Erythroblast (primary cell): ENCODE measurements at regions not wholly inside any gene's neighbourhood (a gene's known extent, or its start where the extent isn't known, plus 50 kb on each side); places are given as distances from the start of the nearest gene placed in this dataset.

Experiments
- GATA1 ChIP-seq: IDR thresholded peaks from 2 replicates; pipeline ENCODE4 v1.6.1; 2011; ENCODE audit warnings: low read depth, mild to moderate bottlenecking, control low read depth, low read length, moderate library complexity
- POLR2A ChIP-seq: IDR thresholded peaks from 2 replicates; pipeline ENCODE4 v1.6.1; 2011; ENCODE audit warnings: mild to moderate bottlenecking, low read length

DNA sequence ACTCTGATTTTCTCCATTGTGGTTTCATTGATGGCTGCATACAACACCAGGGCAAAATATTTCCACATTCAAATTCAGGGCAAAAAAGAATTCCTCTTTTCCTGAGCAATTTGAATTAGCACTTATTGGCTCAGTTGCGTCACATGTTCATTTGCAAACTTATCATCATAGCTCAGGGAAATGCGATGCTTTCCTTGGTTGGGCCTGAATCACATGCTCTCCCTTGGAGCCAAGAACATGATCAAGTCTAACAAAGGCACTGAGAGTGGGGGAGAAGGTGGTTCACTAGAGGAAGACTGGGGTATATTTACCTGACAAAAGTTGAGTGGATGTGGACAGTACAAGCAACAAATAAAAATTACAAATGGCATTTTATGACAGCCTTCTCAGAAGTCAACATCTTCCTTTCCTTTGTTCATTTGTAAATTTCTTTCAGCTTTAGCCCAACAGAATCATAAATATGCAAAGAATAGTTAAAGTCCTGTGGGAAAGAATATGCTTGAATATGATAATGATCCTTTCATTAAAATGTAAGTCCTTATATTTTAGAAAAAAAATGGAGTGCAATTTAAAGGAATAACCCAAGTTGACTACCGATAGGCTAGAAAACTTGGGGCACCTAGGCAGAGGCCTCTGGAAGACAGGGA, 277.2 kb downstream of the NEDD1 start:
- TF ChIP-seq POLR2A (no peak), GATA1 (no peak)
